ENCODE measurements at regions not wholly inside any gene's neighbourhood (a gene's known extent, or its start where the extent isn't known, plus 50 kb on each side); places are given as distances from the start of the nearest gene placed in this dataset.

DNA sequence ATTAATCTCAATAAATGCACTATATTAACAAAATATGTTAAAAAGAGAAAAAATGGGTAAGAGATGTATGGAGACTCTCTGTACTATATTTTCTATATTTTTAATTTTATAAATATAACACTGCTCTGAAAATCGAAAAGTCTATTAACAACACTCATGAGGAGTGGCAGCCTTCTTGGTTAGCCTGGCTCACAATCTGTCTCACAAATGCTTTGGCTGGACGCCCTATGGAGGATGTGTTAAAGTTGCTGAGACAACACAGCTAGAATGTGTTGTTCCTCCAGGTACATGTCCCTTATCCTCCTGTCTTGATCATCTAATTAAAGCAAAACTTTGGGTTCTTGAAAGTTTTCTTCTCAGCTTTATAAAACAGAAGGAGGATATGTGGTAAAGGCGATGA, 396.6 kb upstream of the PCDH20 start:
- TF ChIP-seq, protein P1, sequence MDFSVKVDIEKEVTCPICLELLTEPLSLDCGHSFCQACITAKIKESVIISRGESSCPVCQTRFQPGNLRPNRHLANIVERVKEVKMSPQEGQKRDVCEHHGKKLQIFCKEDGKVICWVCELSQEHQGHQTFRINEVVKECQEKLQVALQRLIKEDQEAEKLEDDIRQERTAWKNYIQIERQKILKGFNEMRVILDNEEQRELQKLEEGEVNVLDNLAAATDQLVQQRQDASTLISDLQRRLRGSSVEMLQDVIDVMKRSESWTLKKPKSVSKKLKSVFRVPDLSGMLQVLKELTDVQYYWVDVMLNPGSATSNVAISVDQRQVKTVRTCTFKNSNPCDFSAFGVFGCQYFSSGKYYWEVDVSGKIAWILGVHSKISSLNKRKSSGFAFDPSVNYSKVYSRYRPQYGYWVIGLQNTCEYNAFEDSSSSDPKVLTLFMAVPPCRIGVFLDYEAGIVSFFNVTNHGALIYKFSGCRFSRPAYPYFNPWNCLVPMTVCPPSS (IDR thresholded peaks at IDR 0.05) = no peak
- TF ChIP-seq ZNF431 (CRISPR knock-in tag; IDR thresholded peaks at IDR 0.05; ENCODE audit: borderline replicate concordance, low read depth) (no peak), POLR2AphosphoS5 (IDR thresholded peaks at IDR 0.05; ENCODE audit: low read depth, low read length) (no peak), FIP1L1 (IDR thresholded peaks at IDR 0.05; ENCODE audit: borderline replicate concordance, insufficient read depth, low read depth, low read length) (no peak)
